A549 (cell line): ENCODE measurements at regions not wholly inside any gene's neighbourhood (a gene's known extent, or its start where the extent isn't known, plus 50 kb on each side); places are given as distances from the start of the nearest gene placed in this dataset.
"Not testable (repeated sequence)": the region's sequence is repeated elsewhere in the genome, so short reads cannot be mapped to it uniquely, and the experiment has no call there.

Experiments used
- ATAC-seq, 2 experiments: fragments of 200-7000 bp in 1 of 2; fragments of >200 bp in 1 of 2; cut with Nextera tagmentation in 1 of 2; cut with Tn5 transposase in 1 of 2; 3 replicates each; pipeline versions ENCODE4 v1.8.0 to v1.9.1; 2018 to 2020; ENCODE audit warnings: mild to moderate bottlenecking in 1 of 2, moderate library complexity in 1 of 2
- CTCF ChIA-PET: fragments of 300-600 bp; sonication (Branson Sonifier 250); formaldehyde crosslinking; extraction: SDS; loops from one replicate; lab custom pipeline; 2021; ENCODE audit warnings: antibody characterized with exemption, inconsistent platforms; lab: Yijun Ruan, JAX
- POLR2A ChIA-PET: fragments of 350-600 bp; formaldehyde crosslinking; extraction: SDS; loops from one replicate; lab custom pipeline; 2021; ENCODE audit warnings: antibody characterized with exemption, inconsistent platforms; lab: Yijun Ruan, JAX
- DNase-seq, 2 experiments: peaks; one replicate each; pipeline versions ENCODE4 v3.0.0 to v3.0.0-alpha.2; 2011 to 2016; ENCODE audit warnings: low read depth in 1 of 2, low spot score in 1 of 2
- FAIRE-seq: peaks from 2 replicates; lab custom pipeline; 2011; peaks lifted over from hg19 to GRCh38; lab: Jason Lieb, UNC
- H3K27ac ChIP-seq, 2 experiments: fragments of >200 bp; sonication (Bioruptor Twin); formaldehyde crosslinking; 3 replicates each; pipeline ENCODE4 v1.5.1; 2016 to 2017
- H3K4me1 ChIP-seq: fragments of >200 bp; sonication (Bioruptor Twin); formaldehyde crosslinking; 3 replicates; pipeline ENCODE4 v1.6.1; 2016
- H3K4me2 ChIP-seq: fragments of >200 bp; sonication (Bioruptor Twin); formaldehyde crosslinking; 3 replicates; pipeline ENCODE4 v1.6.1; 2016
- H3K4me3 ChIP-seq: fragments of >200 bp; sonication (Bioruptor Twin); formaldehyde crosslinking; 3 replicates; pipeline ENCODE4 v1.5.1; 2016
- H3K9me3 ChIP-seq: fragments of >200 bp; sonication (Bioruptor Twin); formaldehyde crosslinking; 3 replicates; pipeline ENCODE4 v1.6.1; 2016
- CHD4 ChIP-seq: fragments of 200-600 bp; sonication (generic); IDR thresholded peaks from 2 replicates; pipeline ENCODE4 v1.6.1; 2016; ENCODE audit warnings: antibody characterized with exemption, mild to moderate bottlenecking, borderline replicate concordance
- EP300 ChIP-seq, 2 experiments: fragments of >200 bp; sonication (Bioruptor Twin); formaldehyde crosslinking; IDR thresholded peaks; 2 replicates in 1 of 2; 3 replicates in 1 of 2; pipeline ENCODE4 v1.6.1; 2016 to 2017
- FOSB ChIP-seq: fragments of 250-450 bp; sonication (Bioruptor Pico); IDR thresholded peaks from 2 replicates; pipeline ENCODE4 v1.5.0; 2020; ENCODE audit warnings: mild to moderate bottlenecking, moderate library complexity
- FOSL2 ChIP-seq, 2 experiments: fragments of 450-650 bp in 1 of 2; fragments of >200 bp in 1 of 2; sonication (Bioruptor Twin) in 1 of 2; formaldehyde crosslinking; IDR thresholded peaks; 2 replicates each; pipeline versions ENCODE4 v1.5.0 to v1.6.1; 2016 to 2020; ENCODE audit warnings: mild to moderate bottlenecking in 1 of 2, moderate library complexity in 1 of 2
- FOXS1 ChIP-seq: fragments of 250-450 bp; sonication (Bioruptor Pico); IDR thresholded peaks from 2 replicates; pipeline ENCODE4 v1.5.0; 2020; ENCODE audit warnings: mild to moderate bottlenecking, moderate library complexity
- GATA3 ChIP-seq: IDR thresholded peaks from 2 replicates; pipeline ENCODE4 v1.6.1; 2012; ENCODE audit warnings: borderline replicate concordance
- HDAC2 ChIP-seq: fragments of 200-600 bp; sonication (generic); IDR thresholded peaks from 2 replicates; pipeline ENCODE4 v1.6.1; 2016
- HOXB13 ChIP-seq: fragments of 250-450 bp; sonication (Bioruptor Pico); IDR thresholded peaks from 2 replicates; pipeline ENCODE4 v1.5.0; 2020; ENCODE audit warnings: low read depth, mild to moderate bottlenecking, moderate library complexity
- HOXB5 ChIP-seq: fragments of 250-450 bp; sonication (Bioruptor Pico); IDR thresholded peaks from 2 replicates; pipeline ENCODE4 v1.5.0; 2020; ENCODE audit warnings: mild to moderate bottlenecking, moderate library complexity
- JUN ChIP-seq, 2 experiments: fragments of >200 bp; sonication (Bioruptor Twin); formaldehyde crosslinking; IDR thresholded peaks; 2 replicates in 1 of 2; 3 replicates in 1 of 2; pipeline ENCODE4 v1.6.1; 2016 to 2017
- KDM1A ChIP-seq: fragments of 200-600 bp; sonication (generic); IDR thresholded peaks from 2 replicates; pipeline ENCODE4 v1.6.1; 2016; ENCODE audit warnings: low read depth, mild to moderate bottlenecking
- MYC ChIP-seq: IDR thresholded peaks from 2 replicates; pipeline ENCODE4 v1.6.1; 2012; ENCODE audit warnings: mild to moderate bottlenecking, inconsistent platforms, low read length, improper control_type of control experiment, borderline replicate concordance
- RARB ChIP-seq: fragments of 250-450 bp; sonication (Bioruptor Pico); IDR thresholded peaks from 2 replicates; pipeline ENCODE4 v1.8.0; 2021; ENCODE audit warnings: mild to moderate bottlenecking, moderate library complexity
- SMC3 ChIP-seq: fragments of >200 bp; sonication (Bioruptor Twin); formaldehyde crosslinking; IDR thresholded peaks from 3 replicates; pipeline ENCODE4 v1.6.1; 2018; ENCODE audit warnings: inconsistent platforms
- SREBF2 ChIP-seq: fragments of 450-650 bp; IDR thresholded peaks from 2 replicates; pipeline ENCODE4 v1.6.1; 2014; ENCODE audit warnings: mild to moderate bottlenecking, moderate library complexity
- ZFP36 ChIP-seq: fragments of 450-650 bp; IDR thresholded peaks from 2 replicates; pipeline ENCODE4 v1.6.1; 2014; ENCODE audit warnings: borderline replicate concordance; ENCODE audit not compliant: partially characterized antibody
- ZNF302 ChIP-seq: fragments of 250-450 bp; sonication (Bioruptor Pico); IDR thresholded peaks from 2 replicates; pipeline ENCODE4 v1.9.0; 2021; ENCODE audit warnings: inconsistent platforms, mild to moderate bottlenecking, moderate library complexity
- WGBS: methylation state at CpG from one replicate; pipeline ENCODE4 v1.1.6; 2017; ENCODE audit errors: missing lambda C conversion rate; 5-methylcytosine and 5-hydroxymethylcytosine counted together
- TF ChIP-seq, protein P1 (sequence below): fragments of 150-350 bp; IDR thresholded peaks from 2 replicates; pipeline ENCODE4 v1.6.1; 2014; ENCODE audit warnings: low read depth, mild to moderate bottlenecking, low read length
- TF ChIP-seq, protein P2 (sequence below): fragments of 250-450 bp; sonication (Bioruptor Pico); IDR thresholded peaks from 2 replicates; pipeline ENCODE4 v1.5.0; 2021; ENCODE audit warnings: mild to moderate bottlenecking, moderate library complexity, borderline replicate concordance
- TF ChIP-seq, protein P3 (sequence below): fragments of 200-600 bp; sonication (generic); IDR thresholded peaks from 2 replicates; pipeline ENCODE4 v1.6.1; 2016; ENCODE audit warnings: antibody characterized with exemption, mild to moderate bottlenecking, moderate library complexity
- TF ChIP-seq, protein P4 (sequence below): fragments of >200 bp; sonication (Bioruptor Twin); formaldehyde crosslinking; IDR thresholded peaks from 2 replicates; pipeline ENCODE4 v1.6.1; 2016
- TF ChIP-seq, protein P5 (sequence below): fragments of 250-450 bp; sonication (Bioruptor Pico); IDR thresholded peaks from 2 replicates; pipeline ENCODE4 v1.5.0; 2020; ENCODE audit warnings: low read depth, mild to moderate bottlenecking, moderate library complexity

DNA sequence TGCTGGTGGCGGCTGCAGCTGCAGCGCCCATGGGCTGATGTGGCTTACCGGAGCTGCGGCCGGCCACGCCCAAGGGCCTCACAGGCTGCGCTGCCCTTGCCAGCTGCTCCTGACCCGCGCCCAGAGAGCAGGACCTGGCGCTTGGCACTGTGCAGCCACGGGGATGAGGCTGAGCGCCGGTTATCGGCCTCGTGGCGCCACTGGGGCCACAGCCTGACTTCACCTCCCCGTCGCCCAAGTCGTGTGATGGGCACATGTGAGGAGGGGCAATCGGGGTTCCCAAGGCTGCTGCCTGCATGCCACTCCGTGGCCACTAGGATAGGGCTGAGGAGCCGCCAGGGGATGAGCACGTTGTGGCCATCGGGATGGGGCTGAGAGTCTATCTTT is 77.2 kb upstream of the PABPC3 start:
- TF ChIP-seq RARB (CRISPR knock-in tag) (no peak), HOXB13 (no peak), EP300 (IDR thresholded peaks at IDR 0.05) (no peak), FOXS1 (CRISPR knock-in tag) (no peak), KDM1A (no peak), MYC (no peak), HDAC2 (no peak), GATA3 (no peak), CHD4 (no peak), SREBF2 (no peak)
- TF ChIP-seq, protein P1, sequence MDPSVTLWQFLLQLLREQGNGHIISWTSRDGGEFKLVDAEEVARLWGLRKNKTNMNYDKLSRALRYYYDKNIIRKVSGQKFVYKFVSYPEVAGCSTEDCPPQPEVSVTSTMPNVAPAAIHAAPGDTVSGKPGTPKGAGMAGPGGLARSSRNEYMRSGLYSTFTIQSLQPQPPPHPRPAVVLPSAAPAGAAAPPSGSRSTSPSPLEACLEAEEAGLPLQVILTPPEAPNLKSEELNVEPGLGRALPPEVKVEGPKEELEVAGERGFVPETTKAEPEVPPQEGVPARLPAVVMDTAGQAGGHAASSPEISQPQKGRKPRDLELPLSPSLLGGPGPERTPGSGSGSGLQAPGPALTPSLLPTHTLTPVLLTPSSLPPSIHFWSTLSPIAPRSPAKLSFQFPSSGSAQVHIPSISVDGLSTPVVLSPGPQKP: no peak
- TF ChIP-seq, protein P2, sequence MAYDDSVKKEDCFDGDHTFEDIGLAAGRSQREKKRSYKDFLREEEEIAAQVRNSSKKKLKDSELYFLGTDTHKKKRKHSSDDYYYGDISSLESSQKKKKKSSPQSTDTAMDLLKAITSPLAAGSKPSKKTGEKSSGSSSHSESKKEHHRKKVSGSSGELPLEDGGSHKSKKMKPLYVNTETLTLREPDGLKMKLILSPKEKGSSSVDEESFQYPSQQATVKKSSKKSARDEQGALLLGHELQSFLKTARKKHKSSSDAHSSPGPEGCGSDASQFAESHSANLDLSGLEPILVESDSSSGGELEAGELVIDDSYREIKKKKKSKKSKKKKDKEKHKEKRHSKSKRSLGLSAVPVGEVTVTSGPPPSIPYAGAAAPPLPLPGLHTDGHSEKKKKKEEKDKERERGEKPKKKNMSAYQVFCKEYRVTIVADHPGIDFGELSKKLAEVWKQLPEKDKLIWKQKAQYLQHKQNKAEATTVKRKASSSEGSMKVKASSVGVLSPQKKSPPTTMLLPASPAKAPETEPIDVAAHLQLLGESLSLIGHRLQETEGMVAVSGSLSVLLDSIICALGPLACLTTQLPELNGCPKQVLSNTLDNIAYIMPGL (CRISPR knock-in tag): no peak
- TF ChIP-seq, protein P3, sequence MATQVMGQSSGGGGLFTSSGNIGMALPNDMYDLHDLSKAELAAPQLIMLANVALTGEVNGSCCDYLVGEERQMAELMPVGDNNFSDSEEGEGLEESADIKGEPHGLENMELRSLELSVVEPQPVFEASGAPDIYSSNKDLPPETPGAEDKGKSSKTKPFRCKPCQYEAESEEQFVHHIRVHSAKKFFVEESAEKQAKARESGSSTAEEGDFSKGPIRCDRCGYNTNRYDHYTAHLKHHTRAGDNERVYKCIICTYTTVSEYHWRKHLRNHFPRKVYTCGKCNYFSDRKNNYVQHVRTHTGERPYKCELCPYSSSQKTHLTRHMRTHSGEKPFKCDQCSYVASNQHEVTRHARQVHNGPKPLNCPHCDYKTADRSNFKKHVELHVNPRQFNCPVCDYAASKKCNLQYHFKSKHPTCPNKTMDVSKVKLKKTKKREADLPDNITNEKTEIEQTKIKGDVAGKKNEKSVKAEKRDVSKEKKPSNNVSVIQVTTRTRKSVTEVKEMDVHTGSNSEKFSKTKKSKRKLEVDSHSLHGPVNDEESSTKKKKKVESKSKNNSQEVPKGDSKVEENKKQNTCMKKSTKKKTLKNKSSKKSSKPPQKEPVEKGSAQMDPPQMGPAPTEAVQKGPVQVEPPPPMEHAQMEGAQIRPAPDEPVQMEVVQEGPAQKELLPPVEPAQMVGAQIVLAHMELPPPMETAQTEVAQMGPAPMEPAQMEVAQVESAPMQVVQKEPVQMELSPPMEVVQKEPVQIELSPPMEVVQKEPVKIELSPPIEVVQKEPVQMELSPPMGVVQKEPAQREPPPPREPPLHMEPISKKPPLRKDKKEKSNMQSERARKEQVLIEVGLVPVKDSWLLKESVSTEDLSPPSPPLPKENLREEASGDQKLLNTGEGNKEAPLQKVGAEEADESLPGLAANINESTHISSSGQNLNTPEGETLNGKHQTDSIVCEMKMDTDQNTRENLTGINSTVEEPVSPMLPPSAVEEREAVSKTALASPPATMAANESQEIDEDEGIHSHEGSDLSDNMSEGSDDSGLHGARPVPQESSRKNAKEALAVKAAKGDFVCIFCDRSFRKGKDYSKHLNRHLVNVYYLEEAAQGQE: no peak
- TF ChIP-seq, protein P4, sequence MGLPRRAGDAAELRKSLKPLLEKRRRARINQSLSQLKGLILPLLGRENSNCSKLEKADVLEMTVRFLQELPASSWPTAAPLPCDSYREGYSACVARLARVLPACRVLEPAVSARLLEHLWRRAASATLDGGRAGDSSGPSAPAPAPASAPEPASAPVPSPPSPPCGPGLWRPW: no peak
- DNase-seq: peak in 1 of 2 experiments; percentile 46
- peak overlapping the region; percentile 74 to 88 for H3K27ac ChIP-seq
- ATAC-seq: peak; percentile 67 to 74; a peak in 5 of 6 replicates
- peak overlapping the region; percentile 52 for H3K4me3 ChIP-seq
- H3K4me1 ChIP-seq: no peaks in the 10 kb centered on the region
- FAIRE-seq: no peak
- WGBS: no CpG with 5 or more reads among the region's 24 CpGs
- CTCF ChIA-PET: interaction anchor here (1.9 kb wide), 1 partner anchor 14 kb away, joined by 6 read pairs; no protein-coding TSS in a partner anchor
- POLR2A ChIA-PET: no interaction called here
- peak overlapping the region; percentile 70 for H3K4me2 ChIP-seq
- no peaks in the 10 kb centered on the region for H3K9me3 ChIP-seq

DNA sequence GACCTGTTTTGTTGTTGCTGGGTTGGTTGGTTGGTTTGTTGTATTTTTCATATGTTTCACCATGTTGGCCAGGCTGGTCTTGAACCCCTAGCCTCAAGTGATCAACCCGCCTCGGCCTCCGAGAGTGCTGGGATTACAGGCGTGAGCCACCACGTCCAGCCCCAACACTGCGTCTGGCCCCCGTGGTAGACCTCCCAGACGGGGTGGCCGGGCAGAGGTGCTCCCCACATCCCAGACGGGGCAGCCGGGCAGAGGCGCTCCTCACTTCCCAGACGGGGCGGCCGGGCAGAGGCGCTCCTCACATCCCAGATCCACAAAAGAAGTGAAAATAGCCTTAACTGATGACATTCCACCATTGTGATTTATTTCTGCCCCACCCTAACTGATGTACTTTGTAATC is 76.2 kb upstream of the PABPC3 start:
- POLR2A ChIA-PET, H3K4me3 ChIP-seq, ATAC-seq, CTCF ChIA-PET, H3K4me1 ChIP-seq, DNase-seq, FAIRE-seq, H3K4me2 ChIP-seq, H3K27ac ChIP-seq, H3K9me3 ChIP-seq: not testable (repeated sequence)
- 75% methylated on average over 6 of the region's 16 CpGs for WGBS

DNA sequence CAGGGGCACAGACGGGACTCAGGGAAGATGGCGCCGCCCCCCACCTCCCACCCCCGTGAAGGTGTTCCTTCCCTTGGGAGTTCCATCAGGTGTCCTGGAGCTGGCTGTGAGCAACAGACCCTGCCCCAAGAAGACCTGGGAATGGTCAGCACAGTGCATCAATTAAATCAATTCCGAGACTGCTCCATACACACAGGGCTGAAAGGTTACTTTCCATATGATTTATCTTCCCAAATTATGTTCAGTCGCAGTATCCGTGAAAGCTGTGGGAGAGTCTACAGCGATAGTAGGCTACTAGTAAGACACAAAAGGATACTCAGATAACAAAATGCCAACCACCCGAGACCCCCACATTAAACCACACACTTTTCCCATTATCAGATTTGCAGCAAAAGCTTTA is 71.8 kb upstream of the PABPC3 start:
- no peak overlapping the region for H3K27ac ChIP-seq
- no peak overlapping the region for H3K4me2 ChIP-seq
- H3K4me1 ChIP-seq: no peaks in the 10 kb centered on the region
- WGBS: 21% methylated on average over 5 of the region's 9 CpGs
- ATAC-seq: no peak
- no peak overlapping the region for H3K4me3 ChIP-seq
- no peak for DNase-seq
- TF ChIP-seq SMC3 (no peak), CHD4 (no peak), HOXB5 (CRISPR knock-in tag) (no peak), HOXB13 (no peak), JUN (IDR thresholded peaks at IDR 0.05) (no peak), MYC (no peak), ZNF302 (CRISPR knock-in tag) (no peak), FOSL2 (IDR thresholded peaks at IDR 0.05) (no peak), FOSL2 (CRISPR knock-in tag; IDR thresholded peaks at IDR 0.05) (no peak), ZFP36 (no peak), FOSB (no peak)
- TF ChIP-seq, protein P5, sequence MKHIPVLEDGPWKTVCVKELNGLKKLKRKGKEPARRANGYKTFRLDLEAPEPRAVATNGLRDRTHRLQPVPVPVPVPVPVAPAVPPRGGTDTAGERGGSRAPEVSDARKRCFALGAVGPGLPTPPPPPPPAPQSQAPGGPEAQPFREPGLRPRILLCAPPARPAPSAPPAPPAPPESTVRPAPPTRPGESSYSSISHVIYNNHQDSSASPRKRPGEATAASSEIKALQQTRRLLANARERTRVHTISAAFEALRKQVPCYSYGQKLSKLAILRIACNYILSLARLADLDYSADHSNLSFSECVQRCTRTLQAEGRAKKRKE: no peak
- FAIRE-seq: no peak
- ChIA-PET CTCF (interaction anchor here (0.6 to 1.2 kb wide), 2 partner anchors 13 to 29 kb away, joined by 3 read pairs; no protein-coding TSS in a partner anchor), POLR2A (no interaction called here)
- no peaks in the 10 kb centered on the region for H3K9me3 ChIP-seq
